LHCN-M2 (cell line): ENCODE measurements at regions not wholly inside any gene's neighbourhood (a gene's known extent, or its start where the extent isn't known, plus 50 kb on each side); places are given as distances from the start of the nearest gene placed in this dataset.

Source experiments
- DNase-seq: peaks from one replicate; pipeline ENCODE4 v3.0.0-alpha.2; 2012; ENCODE audit warnings: low read depth

DNA sequence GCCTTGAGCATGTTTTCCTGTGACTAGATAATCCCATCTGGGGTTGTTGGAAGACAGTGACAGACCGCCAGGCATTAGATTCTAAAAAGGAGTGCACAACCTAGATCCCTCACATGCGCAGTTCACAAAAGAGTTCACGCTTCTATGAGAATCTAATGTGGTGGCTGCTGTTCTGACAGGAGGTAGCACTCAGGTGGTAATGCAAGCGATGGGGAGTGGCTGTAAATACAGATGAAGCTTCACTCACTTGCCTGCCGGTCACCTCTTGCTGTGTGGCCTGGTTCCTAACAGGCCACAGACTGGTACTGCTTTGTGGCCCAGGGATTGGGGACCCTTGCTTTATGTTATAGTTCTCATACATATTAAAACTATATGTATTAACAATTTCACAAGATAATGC, 81.9 kb upstream of the TMLHE start:
- no peak for DNase-seq

DNA sequence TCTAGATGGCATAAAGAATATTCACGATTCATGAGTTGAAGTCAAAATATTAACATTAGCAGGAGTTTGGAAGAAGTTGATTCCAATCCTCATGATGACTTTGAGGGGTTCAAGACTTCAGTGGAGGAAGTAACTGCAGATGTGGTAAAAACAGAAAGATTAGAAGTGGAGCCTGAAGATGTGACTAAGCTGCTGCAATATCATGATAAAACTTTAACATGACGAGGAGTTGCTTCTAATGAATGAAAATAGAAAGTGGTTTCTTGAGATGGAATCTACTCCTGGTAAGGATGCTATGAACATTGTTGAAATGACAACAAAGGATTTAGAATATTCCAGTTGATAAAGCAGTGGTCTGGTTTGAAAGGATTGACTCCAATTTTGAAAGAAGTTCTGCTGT, 70.1 kb upstream of the TMLHE start:
- no peak for DNase-seq

DNA sequence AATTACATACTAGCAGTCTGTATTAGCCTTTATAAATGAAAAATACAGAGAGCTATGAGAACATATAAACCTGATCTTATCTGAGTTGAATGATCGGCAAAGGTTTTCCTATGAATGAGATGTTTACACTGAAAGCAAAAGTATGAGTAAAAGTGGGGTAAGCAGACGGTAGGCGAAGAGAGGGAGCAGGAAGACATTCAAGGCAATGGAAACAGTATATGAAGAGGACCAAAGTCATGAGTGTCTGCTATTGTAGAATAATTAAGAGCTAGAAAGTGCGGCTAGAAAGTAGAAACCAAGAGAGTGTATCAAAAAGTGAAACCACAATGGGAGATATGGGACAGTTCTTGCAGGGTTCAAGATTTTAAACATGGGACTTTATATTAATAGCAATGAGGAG, 67.0 kb upstream of the TMLHE start:
- DNase-seq: no peak

- DNase-seq: no peak
These were observed 60.6 kb upstream of the TMLHE start for GRCh38 chrX:155673338-155673737.

- no peak for DNase-seq
These were observed 54.0 kb upstream of the TMLHE start for GRCh38 chrX:155666741-155667140.
